ENCODE measurements at regions not wholly inside any gene's neighbourhood (a gene's known extent, or its start where the extent isn't known, plus 50 kb on each side); places are given as distances from the start of the nearest gene placed in this dataset.
"Not testable (repeated sequence)": the region's sequence is repeated elsewhere in the genome, so short reads cannot be mapped to it uniquely, and the experiment has no call there.

DNA sequence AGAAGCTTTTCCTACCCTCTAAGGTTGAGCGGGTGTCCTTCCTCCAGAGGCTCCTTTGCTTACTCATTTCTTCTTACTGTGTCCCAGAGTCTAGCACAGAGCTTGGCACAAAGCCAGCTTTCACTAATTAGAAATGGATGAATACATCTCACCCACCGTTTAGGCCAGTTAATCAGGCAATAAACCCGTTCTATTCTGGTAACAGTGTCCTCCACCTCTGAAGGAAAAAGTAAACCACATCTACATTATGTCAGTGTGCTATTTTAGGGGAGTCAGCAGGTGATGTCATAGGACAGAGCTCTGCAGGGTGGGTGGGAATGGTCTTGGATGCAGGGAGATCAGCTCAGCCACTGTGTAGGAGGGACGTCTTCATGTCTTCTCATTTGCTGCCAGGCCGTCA is 109.2 kb downstream of the OSTF1 start:
- no peak for DNase-seq (ENCODE audit: low read depth)

DNA sequence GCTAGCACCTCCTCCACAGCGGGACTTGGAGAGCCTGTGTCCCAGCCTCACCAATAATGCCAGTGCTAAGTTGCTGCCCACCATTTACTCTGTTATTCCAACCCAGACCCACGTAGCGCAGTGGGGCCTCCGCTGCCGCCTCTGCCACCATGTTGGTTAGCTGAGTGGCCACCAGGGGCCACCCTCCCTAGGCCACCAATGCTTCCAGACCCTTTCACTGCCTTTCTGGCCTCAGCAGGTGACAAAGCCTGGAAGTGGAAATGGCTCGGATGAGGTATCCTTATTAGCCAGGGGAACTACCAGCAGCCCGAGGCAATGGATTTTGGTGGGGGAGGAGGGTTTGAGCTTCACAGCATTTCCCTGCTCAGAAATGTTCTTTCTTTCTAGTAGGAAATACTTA is 110.1 kb downstream of the OSTF1 start:
- DNase-seq (ENCODE audit: low read depth): no peak

DNA sequence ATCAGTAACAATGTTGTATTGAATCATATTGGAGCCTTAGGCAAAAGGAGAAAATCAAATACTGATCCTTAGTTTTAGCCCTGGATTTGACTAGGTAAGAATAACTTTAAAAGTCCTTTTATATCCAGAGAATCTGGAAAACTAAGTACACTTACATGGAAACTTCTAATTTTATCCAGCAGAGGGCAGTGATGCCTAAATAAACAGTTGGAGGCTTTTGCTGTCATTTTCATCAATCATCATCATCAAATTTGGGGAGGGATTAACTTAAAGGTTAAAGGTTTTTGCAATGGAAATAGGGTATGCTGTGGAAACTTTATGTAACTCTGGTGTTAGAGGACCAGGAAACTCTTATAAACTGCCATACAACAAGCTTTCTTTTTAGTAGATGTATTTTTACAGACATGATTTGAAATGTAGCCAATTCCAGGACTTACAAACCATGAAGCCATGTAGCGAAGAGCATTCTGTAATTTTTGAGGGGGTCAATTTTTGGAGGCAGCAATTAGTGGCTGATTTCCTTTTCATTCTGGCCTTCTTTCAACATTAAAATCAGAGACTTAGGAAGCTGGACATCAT is 112.7 kb downstream of the OSTF1 start:
- DNase-seq (ENCODE audit: low read depth): no peak

GRCh38 chr9:75201480-75202209 is 113.3 kb downstream of the OSTF1 start:
- no peak for DNase-seq (ENCODE audit: low read depth)

GRCh38 chr9:75207997-75208396 is 119.7 kb downstream of the OSTF1 start:
- not testable (repeated sequence) for DNase-seq (ENCODE audit: low read depth)

- no peak for DNase-seq (ENCODE audit: low read depth)
Observed at GRCh38 chr9:75210215-75210614, 121.9 kb downstream of the OSTF1 start.

DNA sequence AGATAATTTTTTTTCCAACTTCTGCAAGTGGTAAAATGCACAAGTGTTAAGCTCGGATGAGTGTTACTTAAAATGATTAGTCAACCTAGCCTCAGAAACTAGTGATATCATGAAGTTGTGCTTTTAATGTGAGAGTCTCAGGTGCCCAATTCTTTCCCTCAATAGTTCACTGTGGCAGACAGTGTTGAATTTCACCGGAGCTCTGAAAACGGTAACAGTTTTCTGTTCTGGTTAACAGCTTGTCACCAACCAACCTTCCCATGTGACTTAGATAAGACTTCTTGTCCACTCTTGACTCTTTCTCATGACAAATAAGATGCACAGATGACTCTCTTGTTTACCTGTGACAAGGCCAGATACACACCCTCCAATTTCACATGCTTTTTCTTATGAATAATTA is 125.5 kb downstream of the OSTF1 start:
- no peak for DNase-seq (ENCODE audit: low read depth)

- no peak for DNase-seq (ENCODE audit: low read depth)
Observed at GRCh38 chr9:75226403-75227139, 138.3 kb downstream of the OSTF1 start.

- DNase-seq (ENCODE audit: low read depth): no peak
Observed at GRCh38 chr9:75228893-75229292, 140.6 kb downstream of the OSTF1 start.

DNA sequence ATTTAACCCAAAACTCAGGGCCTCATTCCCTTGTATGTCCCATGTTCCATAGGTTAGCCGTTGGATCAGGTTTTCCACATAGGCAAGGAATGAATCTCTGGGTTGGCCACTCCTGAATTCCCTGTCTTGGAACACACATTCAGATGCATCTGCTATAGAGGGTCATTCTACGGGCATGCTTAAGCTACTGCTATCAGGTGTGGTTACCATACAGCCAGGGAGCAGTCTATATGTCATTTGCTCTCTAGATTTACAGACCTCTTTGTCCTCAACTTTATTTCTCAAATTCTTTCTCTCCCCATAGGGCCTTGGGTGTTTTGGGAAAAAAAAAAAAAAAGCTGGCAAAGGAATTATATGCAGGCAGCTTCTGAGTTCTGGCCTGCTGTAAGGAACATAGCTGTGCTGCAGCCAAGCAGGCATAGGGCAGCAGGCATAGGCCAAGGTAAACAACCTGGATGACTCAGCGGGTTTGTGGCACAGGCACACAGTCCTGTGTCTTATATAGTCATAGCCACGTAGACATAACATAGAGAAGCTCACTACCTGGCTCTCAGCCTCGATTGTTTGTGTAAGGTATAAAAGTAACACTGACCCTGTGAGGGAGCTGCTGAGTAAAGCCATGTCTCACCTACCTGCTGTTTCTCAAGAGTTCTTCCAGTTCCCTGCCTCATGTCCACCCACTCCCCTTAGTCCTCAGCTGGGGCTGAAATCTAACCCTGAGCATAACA is 141.5 kb downstream of the OSTF1 start:
- DNase-seq (ENCODE audit: low read depth): no peak

- no peak for DNase-seq (ENCODE audit: low read depth)
Observed at GRCh38 chr9:75230469-75230868, 142.2 kb downstream of the OSTF1 start.

DNA sequence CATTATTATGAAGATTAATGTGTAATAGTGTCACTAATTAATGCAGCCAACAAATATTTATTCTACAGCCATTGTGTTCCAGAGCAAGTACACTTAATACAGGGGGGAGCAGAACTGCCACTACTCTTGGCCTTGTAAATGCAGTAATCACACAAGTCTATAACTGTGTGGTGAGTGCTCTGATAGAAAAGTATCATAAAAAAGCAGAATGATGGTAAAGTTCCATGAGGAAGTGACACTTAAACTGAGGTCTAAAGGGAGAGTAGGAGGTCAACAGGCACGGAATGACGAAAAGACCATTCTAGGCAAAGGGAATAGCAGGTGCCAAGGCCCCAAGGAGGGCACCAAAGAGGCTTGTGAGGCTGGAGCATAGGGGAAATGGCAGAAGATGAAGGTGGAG is 142.9 kb downstream of the OSTF1 start:
- DNase-seq (ENCODE audit: low read depth): no peak

GRCh38 chr9:75233011-75233410 is 144.7 kb downstream of the OSTF1 start:
- DNase-seq (ENCODE audit: low read depth): no peak

GRCh38 chr9:75235632-75236031 is 147.3 kb downstream of the OSTF1 start:
- DNase-seq (ENCODE audit: low read depth): no peak

GRCh38 chr9:75238311-75238976 is 150.1 kb downstream of the OSTF1 start:
- DNase-seq (ENCODE audit: low read depth): peak; percentile 14

DNA sequence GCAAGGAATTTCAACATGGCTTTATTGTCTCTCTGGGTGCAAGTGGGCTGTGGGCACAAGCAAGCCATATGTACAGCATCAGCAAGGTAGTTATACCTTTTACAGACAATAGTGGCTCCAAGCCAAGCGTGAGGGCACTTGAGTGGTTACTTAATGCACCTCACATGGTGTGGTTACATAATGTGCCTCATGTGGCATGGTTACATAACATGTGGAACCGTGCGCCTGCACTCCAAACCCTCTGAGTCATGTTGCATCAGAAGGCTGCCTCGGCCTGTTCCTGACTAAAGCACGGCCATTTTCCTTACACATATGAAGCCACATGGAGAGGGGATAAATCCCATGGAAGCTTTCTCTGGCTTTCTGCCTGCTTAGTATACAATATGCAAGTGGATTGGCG is 150.9 kb downstream of the OSTF1 start:
- DNase-seq (ENCODE audit: low read depth): no peak

DNA sequence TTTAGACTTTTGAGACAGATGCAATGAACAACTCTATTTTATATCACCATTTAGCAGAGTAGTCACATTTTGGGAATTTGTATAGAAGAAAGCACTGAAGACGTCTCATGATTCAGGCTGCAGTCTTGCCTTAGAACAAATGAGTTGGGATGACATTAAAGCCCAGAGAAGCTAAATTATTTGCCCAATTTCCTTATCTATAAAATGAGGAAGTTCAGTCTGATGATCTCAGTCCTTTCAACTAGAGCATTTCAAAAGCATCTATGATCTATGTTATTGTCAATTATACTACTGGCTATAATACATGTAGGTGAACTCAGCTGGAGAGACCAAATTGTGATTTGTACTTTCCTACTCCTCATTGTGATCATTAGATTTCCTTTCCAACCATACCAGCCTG is 154.1 kb downstream of the OSTF1 start:
- DNase-seq (ENCODE audit: low read depth): no peak

GRCh38 chr9:75246949-75247348 is 158.6 kb downstream of the OSTF1 start:
- no peak for DNase-seq (ENCODE audit: low read depth)

DNA sequence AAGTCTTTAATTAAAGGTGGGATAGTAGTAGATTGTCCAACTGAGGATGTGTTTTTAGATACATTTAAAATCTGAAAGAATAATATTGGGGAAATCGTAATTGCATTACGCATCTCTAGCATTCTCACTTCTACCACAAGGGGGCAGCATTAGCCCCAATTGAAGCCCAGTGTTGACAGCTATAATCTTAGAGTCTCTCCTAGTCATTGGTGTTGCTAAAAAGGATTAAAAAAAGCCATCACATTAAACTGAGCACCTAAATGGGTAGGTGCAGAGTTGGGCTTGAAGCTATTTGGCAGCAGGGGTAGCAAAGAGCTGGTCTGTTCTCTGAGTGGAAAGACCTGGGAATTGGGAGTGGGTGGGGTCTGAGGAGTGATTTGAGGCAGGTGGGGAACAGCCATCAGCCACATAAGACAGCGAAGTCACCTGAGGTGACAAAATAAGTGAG is 177.2 kb downstream of the OSTF1 start:
- DNase-seq (ENCODE audit: low read depth): peak; percentile 34

GRCh38 chr9:75269197-75269596 is 180.9 kb downstream of the OSTF1 start:
- no peak for DNase-seq (ENCODE audit: low read depth)

GRCh38 chr9:75273055-75273454 is 184.7 kb downstream of the OSTF1 start:
- DNase-seq (ENCODE audit: low read depth): not testable (repeated sequence)

- no peak for DNase-seq (ENCODE audit: low read depth)
Observed at GRCh38 chr9:75274781-75275180, 186.5 kb downstream of the OSTF1 start.

Data from T follicular helper cell (primary cell).